ENCODE measurements at regions not wholly inside any gene's neighbourhood (a gene's known extent, or its start where the extent isn't known, plus 50 kb on each side); places are given as distances from the start of the nearest gene placed in this dataset.

DNA sequence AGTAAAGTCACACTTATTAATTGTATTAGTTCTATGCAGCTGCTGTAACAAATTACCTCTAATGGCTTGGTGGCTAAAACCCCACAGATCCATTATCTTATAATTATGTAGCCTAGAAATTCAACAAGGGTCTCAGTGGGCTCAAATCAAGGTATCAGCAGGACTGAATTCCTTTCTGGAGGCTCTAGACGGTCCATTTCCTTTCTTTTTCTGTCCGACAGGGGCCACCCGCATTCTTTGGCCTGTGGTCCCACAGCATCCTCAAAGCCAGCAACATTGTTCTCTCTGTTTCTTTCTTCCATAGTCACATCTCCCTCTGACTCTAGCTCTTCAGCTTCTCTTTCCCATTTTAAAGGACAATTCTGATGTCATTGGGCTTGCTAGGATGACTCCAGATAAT, 276.3 kb upstream of the ZNF717 start:
- TF ChIP-seq, protein P1, sequence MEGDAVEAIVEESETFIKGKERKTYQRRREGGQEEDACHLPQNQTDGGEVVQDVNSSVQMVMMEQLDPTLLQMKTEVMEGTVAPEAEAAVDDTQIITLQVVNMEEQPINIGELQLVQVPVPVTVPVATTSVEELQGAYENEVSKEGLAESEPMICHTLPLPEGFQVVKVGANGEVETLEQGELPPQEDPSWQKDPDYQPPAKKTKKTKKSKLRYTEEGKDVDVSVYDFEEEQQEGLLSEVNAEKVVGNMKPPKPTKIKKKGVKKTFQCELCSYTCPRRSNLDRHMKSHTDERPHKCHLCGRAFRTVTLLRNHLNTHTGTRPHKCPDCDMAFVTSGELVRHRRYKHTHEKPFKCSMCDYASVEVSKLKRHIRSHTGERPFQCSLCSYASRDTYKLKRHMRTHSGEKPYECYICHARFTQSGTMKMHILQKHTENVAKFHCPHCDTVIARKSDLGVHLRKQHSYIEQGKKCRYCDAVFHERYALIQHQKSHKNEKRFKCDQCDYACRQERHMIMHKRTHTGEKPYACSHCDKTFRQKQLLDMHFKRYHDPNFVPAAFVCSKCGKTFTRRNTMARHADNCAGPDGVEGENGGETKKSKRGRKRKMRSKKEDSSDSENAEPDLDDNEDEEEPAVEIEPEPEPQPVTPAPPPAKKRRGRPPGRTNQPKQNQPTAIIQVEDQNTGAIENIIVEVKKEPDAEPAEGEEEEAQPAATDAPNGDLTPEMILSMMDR (IDR thresholded peaks at IDR 0.05), result no peak
- TF ChIP-seq POLR2A (IDR thresholded peaks at IDR 0.05), result no peak

Measured in lower leg skin (tissue), 3 donors.